Immature natural killer cell (primary cell): ENCODE measurements at regions not wholly inside any gene's neighbourhood (a gene's known extent, or its start where the extent isn't known, plus 50 kb on each side); places are given as distances from the start of the nearest gene placed in this dataset.
"Not testable (repeated sequence)": the region's sequence is repeated elsewhere in the genome, so short reads cannot be mapped to it uniquely, and the experiment has no call there.

Source experiments
- DNase-seq, 3 donors: peaks; one replicate each; pipeline ENCODE4 v3.0.0; 2022; ENCODE audit warnings: mixed read lengths in 1 of 3
- H3K27ac Mint-ChIP-seq, 6 donors: one replicate each; pipeline ENCODE4 v1.8.0; 2020; ENCODE audit warnings: mixed read lengths in 6 of 6, mild to moderate bottlenecking in 5 of 6, inconsistent platforms in 4 of 6, moderate library complexity in 3 of 6
- H3K27me3 Mint-ChIP-seq, 3 donors: one replicate each; pipeline ENCODE4 v1.8.0; 2020 to 2021; ENCODE audit warnings: low read depth in 3 of 3, mild to moderate bottlenecking in 3 of 3, mixed read lengths in 3 of 3, moderate library complexity in 3 of 3, inconsistent platforms in 1 of 3
- H3K36me3 Mint-ChIP-seq, 3 donors: one replicate each; pipeline ENCODE4 v1.8.0; 2020; ENCODE audit warnings: mixed read lengths in 3 of 3, inconsistent platforms in 2 of 3, mild to moderate bottlenecking in 2 of 3
- H3K4me1 Mint-ChIP-seq, 2 donors: one replicate each; pipeline ENCODE4 v1.8.0; 2020; ENCODE audit warnings: inconsistent platforms in 2 of 2, mild to moderate bottlenecking in 2 of 2, mixed read lengths in 2 of 2, moderate library complexity in 1 of 2
- H3K4me3 Mint-ChIP-seq, 5 donors: one replicate each; pipeline ENCODE4 v1.8.0; 2020; ENCODE audit warnings: mild to moderate bottlenecking in 5 of 5, mixed read lengths in 5 of 5, inconsistent platforms in 3 of 5, moderate library complexity in 3 of 5
- H3K9me3 Mint-ChIP-seq, 6 donors: one replicate each; pipeline ENCODE4 v1.8.0; 2020; ENCODE audit warnings: mild to moderate bottlenecking in 6 of 6, mixed read lengths in 6 of 6, inconsistent platforms in 4 of 6, moderate library complexity in 3 of 6

DNA sequence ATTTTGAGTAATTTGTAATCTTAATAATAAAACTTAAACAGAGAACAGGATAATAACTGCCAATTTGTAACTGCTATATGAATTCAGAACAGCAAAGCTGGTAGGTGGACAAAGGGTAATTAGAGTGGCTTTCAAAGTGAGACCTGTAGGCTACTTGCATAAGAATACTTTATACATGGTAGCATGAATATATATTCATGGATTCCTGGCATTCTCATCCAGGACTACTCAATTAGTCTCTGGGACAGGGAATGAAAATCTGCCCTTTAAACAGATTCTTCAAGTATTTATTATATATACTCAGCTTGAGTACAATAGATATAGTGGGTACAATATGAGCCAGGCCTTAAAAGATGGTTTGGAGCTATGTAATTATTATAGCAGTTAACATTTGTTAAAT, 419.9 kb downstream of the PIK3C3 start:
- H3K27ac Mint-ChIP-seq = no peak overlapping the region
- no peaks in the 10 kb centered on the region for H3K4me1 Mint-ChIP-seq
- H3K9me3 Mint-ChIP-seq = peaks cover 2 to 28% (median 7%) of the 10 kb centered on the region in 6 donors
- DNase-seq = no peak
- H3K36me3 Mint-ChIP-seq = no peaks in the 10 kb centered on the region
- no peak overlapping the region for H3K4me3 Mint-ChIP-seq
- H3K27me3 Mint-ChIP-seq = peaks cover 0 to 3% (median 0%) of the 10 kb centered on the region in 3 donors

DNA sequence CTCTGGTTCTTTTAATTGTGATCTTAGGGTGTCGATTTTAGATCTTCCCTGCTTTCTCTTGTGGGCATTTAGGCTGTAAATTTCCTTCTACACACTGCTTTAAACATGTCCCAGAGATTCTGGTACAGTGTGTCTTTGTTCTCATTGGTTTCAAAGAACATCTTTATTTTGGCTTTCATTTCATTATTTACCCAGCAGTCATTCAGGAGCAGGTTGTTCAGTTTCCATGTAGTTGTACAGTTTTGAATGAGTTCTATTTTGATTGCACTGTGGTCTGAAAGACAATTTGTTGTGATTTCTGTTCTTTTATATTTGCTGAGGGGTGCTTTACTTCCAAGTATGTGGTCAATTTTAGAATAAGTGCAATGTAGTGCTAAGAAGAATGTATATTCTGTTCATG, 423.8 kb downstream of the PIK3C3 start:
- H3K27me3 Mint-ChIP-seq, DNase-seq, H3K27ac Mint-ChIP-seq, H3K36me3 Mint-ChIP-seq, H3K4me3 Mint-ChIP-seq, H3K4me1 Mint-ChIP-seq: not testable (repeated sequence)
- peaks cover 0 to 42% (median 9%) of the 10 kb centered on the region in 6 donors for H3K9me3 Mint-ChIP-seq

DNA sequence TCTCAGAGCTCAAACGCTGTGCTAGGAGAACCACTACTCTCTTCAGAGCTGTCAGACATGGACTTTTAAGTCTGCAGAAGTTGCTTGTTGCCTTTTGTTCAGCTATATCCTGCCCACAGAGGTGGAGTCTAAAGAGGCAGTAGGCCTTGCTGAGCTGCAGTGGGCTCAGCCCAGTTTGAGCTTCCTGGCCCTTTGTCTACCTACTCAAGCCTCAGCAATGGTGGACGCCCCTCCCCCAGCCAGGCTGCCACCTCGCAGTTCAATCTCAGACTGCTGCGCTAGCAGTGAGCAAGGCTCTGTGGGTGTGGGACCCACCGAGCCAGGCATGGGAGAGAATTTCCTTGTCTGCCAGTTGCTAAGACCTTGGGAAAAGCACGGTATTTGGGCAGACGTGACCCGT, 426.2 kb downstream of the PIK3C3 start:
- H3K4me3 Mint-ChIP-seq, DNase-seq, H3K27me3 Mint-ChIP-seq, H3K27ac Mint-ChIP-seq, H3K4me1 Mint-ChIP-seq, H3K36me3 Mint-ChIP-seq: not testable (repeated sequence)
- peaks cover 5 to 40% (median 14%) of the 10 kb centered on the region in 6 donors for H3K9me3 Mint-ChIP-seq

DNA sequence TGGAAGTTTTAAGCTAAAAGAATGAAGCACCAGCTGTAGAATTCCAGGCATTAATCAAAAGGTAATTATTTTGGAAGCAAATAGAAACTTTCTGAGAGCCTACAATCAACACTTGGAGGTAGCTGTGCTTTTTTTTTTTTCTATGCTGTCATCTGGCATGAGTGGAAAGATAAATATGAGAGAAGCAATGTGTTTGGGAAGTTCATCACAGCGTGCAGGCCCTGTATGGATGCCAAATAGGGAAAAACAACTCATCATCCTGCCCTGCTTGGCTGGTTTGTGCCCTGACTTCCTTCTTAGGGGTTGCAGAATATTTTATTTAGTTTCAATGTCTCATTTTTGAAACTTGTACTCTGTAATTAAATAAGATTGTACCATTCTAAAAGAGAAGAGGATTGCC, 437.4 kb downstream of the PIK3C3 start:
- no peak overlapping the region for H3K4me3 Mint-ChIP-seq
- H3K27ac Mint-ChIP-seq = no peak overlapping the region
- H3K27me3 Mint-ChIP-seq = peaks cover 0 to 1% (median 0%) of the 10 kb centered on the region in 3 donors
- no peaks in the 10 kb centered on the region for H3K4me1 Mint-ChIP-seq
- H3K36me3 Mint-ChIP-seq = no peaks in the 10 kb centered on the region
- H3K9me3 Mint-ChIP-seq = peaks cover 2 to 34% (median 8%) of the 10 kb centered on the region in 6 donors
- DNase-seq = no peak

DNA sequence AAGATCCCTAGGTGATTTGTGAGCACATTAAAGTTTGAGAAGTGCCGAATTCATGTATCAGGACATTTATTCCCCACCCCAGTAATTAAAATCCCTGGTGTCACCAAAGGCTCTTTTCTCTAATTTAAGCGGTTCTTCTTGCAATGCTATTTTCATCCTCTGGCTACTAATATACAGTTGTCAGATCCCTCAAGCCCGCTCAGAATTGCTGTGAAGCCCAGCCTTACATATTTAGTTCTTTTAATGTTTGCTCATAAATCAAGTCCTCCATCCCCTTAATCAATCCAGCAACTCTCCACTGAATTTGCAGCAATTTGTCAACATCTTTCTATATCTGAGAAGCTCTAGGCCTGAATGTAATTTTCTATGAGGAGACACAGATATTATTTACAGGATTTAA, 437.9 kb downstream of the PIK3C3 start:
- no peak for DNase-seq
- Mint-ChIP-seq H3K9me3 (peaks cover 2 to 34% (median 10%) of the 10 kb centered on the region in 6 donors), H3K27me3 (peaks cover 0 to 1% (median 0%) of the 10 kb centered on the region in 3 donors), H3K27ac (no peak overlapping the region), H3K36me3 (no peaks in the 10 kb centered on the region), H3K4me3 (no peak overlapping the region), H3K4me1 (no peaks in the 10 kb centered on the region)

DNA sequence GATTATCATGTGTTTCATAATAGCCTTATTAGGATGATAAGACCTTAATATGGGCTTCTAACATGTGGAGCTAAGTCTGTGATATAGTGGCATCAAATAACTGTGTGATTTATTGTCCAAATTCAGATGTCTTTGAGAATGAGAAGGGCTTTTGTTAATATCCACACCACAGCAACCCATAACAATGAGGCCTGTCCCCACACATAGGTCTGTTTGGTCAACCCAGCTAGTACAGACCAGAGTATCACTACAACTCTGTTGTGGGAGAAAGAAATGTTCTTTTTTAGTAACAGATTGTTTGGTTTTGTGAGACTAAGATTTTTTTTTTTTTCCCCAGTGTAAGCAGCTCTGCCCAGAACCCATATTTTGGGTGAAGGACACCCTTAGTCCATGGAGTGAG, 439.2 kb downstream of the PIK3C3 start:
- no peaks in the 10 kb centered on the region for H3K27me3 Mint-ChIP-seq
- no peak overlapping the region for H3K4me3 Mint-ChIP-seq
- H3K9me3 Mint-ChIP-seq = peaks cover 0 to 26% (median 10%) of the 10 kb centered on the region in 6 donors
- no peak overlapping the region for H3K27ac Mint-ChIP-seq
- H3K36me3 Mint-ChIP-seq = no peaks in the 10 kb centered on the region
- DNase-seq = no peak
- no peaks in the 10 kb centered on the region for H3K4me1 Mint-ChIP-seq

DNA sequence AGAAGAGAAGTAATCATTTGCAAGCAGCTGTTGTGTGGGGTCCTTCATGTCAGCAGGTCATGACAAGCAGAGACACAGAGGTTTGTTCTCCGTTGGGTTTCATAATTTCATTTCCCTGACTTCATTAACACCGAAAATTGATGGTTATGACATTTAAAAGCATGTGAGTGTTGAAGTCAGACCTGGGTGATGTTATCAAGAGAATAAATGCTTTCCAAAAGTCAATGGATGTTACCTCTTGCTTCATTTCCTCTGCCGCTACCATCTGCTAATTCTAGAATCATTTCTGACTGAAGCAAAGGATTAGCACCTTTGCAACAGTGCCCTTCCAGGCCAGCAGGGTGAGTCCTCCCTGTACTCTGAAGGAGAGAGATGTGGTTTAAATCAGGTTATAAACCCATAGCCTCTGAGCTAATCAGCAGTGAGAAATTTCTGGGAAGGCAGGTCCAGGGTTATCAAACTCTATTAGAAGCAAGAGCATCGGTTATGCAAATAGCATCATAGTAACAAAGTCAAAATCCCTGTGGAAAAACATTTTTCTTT, 446.2 kb downstream of the PIK3C3 start:
- no peak for DNase-seq
- no peaks in the 10 kb centered on the region for H3K36me3 Mint-ChIP-seq
- H3K9me3 Mint-ChIP-seq = peaks cover 0 to 28% (median 9%) of the 10 kb centered on the region in 6 donors
- H3K27ac Mint-ChIP-seq = no peak overlapping the region
- no peak overlapping the region for H3K4me3 Mint-ChIP-seq
- H3K27me3 Mint-ChIP-seq = no peaks in the 10 kb centered on the region
- H3K4me1 Mint-ChIP-seq = no peaks in the 10 kb centered on the region

DNA sequence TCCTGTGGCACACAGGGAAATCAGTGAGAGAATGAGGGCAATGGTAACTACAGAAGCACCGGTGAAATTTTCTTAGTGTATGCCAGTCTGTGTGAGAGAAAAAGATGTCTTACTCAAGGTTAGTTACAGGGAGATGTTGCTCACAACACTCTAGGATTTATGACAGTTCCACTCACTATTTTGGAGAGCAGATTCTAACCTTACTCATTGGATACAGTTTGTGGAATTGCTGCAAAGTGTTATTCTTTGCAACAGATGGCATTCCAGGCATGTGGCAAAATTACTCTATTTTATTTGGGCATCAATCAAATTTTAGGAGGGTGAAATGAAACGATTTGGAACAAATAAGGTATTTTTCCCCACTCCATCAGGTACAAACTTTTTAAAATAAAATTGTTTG, 449.1 kb downstream of the PIK3C3 start:
- no peak overlapping the region for H3K4me3 Mint-ChIP-seq
- no peaks in the 10 kb centered on the region for H3K4me1 Mint-ChIP-seq
- DNase-seq = no peak
- no peak overlapping the region for H3K27ac Mint-ChIP-seq
- no peaks in the 10 kb centered on the region for H3K36me3 Mint-ChIP-seq
- peaks cover 6 to 37% (median 10%) of the 10 kb centered on the region in 6 donors for H3K9me3 Mint-ChIP-seq
- no peaks in the 10 kb centered on the region for H3K27me3 Mint-ChIP-seq

DNA sequence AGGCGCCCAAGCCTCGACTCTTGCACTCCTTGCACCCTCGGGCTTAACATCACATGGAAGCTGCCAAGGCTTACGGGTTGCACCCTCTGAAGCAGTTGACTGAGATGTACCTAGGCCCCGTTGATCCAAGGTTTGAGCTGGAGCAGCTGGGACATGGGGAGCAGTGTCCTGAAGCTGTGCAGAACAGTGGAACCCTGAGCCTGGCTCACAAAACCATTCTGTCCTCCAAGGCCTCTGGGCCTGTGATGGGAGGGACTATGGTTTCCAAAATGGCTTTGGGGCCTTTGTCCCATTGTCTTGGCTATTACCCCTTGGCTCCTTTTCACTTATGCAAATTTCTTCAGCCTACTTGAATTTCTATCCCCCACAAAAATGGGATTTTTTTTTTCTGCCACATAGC, 454.0 kb downstream of the PIK3C3 start:
- Mint-ChIP-seq H3K36me3 (no peaks in the 10 kb centered on the region), H3K27ac (no peak overlapping the region), H3K9me3 (peaks cover 5 to 42% (median 21%) of the 10 kb centered on the region in 6 donors), H3K4me3 (no peak overlapping the region), H3K4me1 (no peaks in the 10 kb centered on the region), H3K27me3 (peaks cover 0 to 4% (median 3%) of the 10 kb centered on the region in 3 donors)
- no peak for DNase-seq

DNA sequence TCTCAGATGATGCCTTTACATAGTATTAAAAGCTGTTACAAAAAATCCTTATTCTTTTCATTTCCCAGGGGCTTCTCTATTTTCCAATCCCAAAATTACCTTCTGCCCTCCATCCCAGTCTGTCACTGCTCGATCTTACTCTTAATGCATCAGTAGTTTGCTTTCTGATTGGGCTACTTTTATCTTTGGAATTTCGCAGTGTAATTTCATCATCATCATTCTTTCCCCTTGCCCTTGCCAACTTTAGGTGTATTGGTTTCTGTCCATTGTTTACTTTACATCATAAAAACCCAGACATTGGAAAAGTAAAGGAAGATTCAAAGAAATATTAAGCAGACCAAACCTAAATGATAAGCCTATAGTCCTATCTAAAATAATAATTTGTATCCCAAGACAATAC, 457.2 kb downstream of the PIK3C3 start:
- Mint-ChIP-seq H3K9me3 (peaks cover 8 to 49% (median 22%) of the 10 kb centered on the region in 6 donors), H3K27ac (no peak overlapping the region)

DNA sequence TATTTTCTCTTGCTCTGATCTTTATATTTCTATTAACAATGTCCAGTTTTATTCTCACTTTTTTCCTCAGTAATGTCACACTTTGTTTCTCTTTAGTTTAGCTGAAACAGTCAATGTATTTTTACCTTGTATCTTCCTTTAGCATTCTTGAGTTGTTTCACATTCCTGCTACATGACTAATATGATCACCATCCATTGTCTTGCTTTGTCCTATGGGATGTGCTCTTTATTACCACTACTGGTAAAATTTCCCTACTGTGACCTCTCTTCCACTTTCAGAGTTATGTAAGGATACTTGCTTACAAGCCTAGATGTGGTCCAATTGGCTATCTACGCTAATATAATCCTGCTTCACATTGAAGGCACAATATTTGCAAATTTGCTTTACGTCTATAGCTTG, 457.9 kb downstream of the PIK3C3 start:
- no peak overlapping the region for H3K4me3 Mint-ChIP-seq
- H3K27ac Mint-ChIP-seq = no peak overlapping the region
- H3K9me3 Mint-ChIP-seq = peaks cover 8 to 50% (median 20%) of the 10 kb centered on the region in 6 donors
- no peaks in the 10 kb centered on the region for H3K36me3 Mint-ChIP-seq
- peaks cover 0 to 4% (median 3%) of the 10 kb centered on the region in 3 donors for H3K27me3 Mint-ChIP-seq
- DNase-seq = no peak
- H3K4me1 Mint-ChIP-seq = no peaks in the 10 kb centered on the region

More for the DNA sequence above, 457.2 kb downstream of the PIK3C3 start:
- no peak for DNase-seq
- Mint-ChIP-seq H3K4me1 (no peaks in the 10 kb centered on the region), H3K4me3 (no peak overlapping the region), H3K27me3 (peaks cover 0 to 4% (median 3%) of the 10 kb centered on the region in 3 donors), H3K36me3 (no peaks in the 10 kb centered on the region)

DNA sequence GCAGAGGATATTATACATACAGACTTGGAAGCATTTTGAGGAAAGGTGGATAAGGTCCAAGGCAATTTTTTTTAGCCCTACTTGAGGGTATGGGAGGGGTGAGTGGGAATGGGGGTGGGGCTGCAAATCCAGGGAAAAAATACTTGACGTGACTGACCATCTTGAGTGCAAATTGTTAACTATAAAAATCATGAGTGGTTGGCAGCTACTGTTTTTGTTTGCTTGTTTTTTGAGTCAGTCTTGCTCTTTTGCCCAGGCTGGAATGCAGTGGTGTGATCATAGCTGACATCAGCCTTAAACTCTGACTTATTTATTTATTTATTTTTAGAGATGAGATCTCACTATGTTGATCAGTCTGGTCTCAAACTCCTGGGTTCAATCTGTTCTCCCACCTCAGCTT, 458.8 kb downstream of the PIK3C3 start:
- Mint-ChIP-seq H3K4me3 (no peak overlapping the region), H3K9me3 (peaks cover 6 to 49% (median 17%) of the 10 kb centered on the region in 6 donors), H3K36me3 (no peaks in the 10 kb centered on the region), H3K27ac (no peak overlapping the region), H3K27me3 (peaks cover 2 to 4% (median 3%) of the 10 kb centered on the region in 3 donors), H3K4me1 (no peaks in the 10 kb centered on the region)
- DNase-seq = no peak

DNA sequence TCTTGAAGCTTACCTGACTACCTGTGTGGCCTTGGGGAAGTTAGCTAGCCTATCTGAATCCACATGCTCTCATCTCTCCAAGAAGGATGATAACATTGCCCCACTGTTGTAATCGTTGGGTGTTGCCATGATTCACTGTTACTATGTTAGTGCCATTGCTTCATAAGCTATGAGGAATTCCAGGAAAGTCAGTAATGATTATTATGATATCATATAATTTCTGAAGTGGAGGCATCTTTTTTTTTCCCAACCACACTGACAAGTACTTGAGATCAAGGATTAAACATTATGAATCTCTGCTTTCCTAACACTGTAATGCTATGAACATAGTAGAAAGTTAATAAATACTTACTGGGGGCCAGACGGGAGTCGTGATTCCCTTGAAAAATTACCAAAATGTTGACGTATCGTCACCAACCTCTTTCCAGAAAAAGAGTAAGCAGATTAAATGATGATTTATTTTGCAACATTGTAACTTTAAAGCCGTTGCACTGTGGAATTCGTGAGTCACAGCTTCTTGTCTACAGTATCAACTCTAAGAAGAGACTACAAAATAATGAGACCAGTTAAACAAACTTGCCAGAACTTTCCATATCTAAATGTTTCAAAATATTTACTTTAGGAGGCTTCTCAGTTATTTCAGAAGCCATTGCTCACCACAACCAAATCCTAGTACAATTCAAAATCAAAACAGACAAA, 459.9 kb downstream of the PIK3C3 start:
- peaks cover 2 to 41% (median 15%) of the 10 kb centered on the region in 6 donors for H3K9me3 Mint-ChIP-seq
- no peak for DNase-seq
- no peak overlapping the region for H3K4me3 Mint-ChIP-seq
- peaks cover 2 to 3% (median 2%) of the 10 kb centered on the region in 3 donors for H3K27me3 Mint-ChIP-seq
- H3K4me1 Mint-ChIP-seq = no peaks in the 10 kb centered on the region
- no peak overlapping the region for H3K27ac Mint-ChIP-seq
- H3K36me3 Mint-ChIP-seq = no peaks in the 10 kb centered on the region

DNA sequence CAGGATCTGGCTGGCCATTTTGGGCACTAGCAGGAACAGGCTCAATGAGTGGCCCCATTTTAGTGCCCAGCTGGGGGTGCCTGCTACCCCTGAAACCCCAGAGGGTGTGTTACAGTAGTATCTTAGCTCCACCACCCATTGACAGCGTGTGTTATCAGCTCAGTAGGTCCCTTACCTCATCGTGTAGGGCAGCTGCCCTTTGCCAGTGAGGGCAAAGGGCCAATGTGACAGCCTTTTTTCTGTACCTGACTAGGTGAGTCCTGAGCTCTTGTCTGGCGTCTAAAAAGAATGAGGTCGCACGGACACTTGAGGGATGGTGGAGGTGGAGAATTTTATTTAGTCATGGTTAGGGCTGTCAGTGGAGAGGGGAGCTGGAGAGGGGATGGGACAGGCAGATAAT, 462.2 kb downstream of the PIK3C3 start:
- no peak for DNase-seq
- Mint-ChIP-seq H3K4me1 (no peaks in the 10 kb centered on the region), H3K36me3 (no peaks in the 10 kb centered on the region), H3K27me3 (peaks cover 2 to 5% (median 2%) of the 10 kb centered on the region in 3 donors), H3K27ac (no peak overlapping the region), H3K9me3 (peaks cover 7 to 49% (median 13%) of the 10 kb centered on the region in 6 donors), H3K4me3 (no peak overlapping the region)

DNA sequence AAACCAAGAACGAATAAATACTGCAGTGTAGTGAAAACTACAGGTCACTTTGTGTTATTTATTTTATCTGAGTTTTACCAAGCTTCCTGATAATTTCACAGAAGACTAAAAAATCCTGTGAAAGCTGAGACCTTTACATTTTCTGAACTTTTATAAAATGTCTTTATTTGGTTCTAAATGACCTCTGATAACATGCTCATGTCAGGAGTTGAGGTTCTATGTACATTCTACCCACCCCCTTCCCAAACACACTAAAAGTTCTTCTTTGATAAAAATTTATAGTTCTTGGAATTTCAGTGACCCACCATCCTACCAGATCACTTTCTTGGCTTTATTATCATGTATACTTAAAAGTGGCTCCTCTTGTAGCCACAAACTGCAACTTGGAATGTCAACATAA, 463.1 kb downstream of the PIK3C3 start:
- Mint-ChIP-seq H3K4me3 (no peak overlapping the region), H3K9me3 (peaks cover 6 to 40% (median 10%) of the 10 kb centered on the region in 6 donors), H3K27me3 (peaks cover 0 to 5% (median 2%) of the 10 kb centered on the region in 3 donors), H3K27ac (no peak overlapping the region), H3K4me1 (no peaks in the 10 kb centered on the region), H3K36me3 (no peaks in the 10 kb centered on the region)
- DNase-seq = no peak
